ENCODE measurements at regions not wholly inside any gene's neighbourhood (a gene's known extent, or its start where the extent isn't known, plus 50 kb on each side); places are given as distances from the start of the nearest gene placed in this dataset.

DNA sequence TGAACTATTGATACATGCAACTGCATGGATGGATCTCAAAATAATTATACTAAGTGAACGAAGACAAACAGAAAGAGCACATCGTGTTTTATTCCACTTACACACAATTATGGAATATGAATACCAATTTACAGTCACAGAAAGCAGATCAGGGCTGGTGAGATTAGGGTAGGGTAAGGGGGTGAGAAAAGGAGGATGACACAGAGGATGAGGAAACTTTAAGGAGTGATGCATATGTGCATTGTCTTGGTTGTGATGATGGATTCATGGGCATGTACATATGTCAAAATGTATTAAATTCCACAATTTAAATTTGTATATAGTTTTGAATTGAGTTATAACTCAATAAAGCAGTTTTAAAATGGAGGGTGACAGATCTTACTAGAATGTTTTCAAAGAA lies 548.9 kb downstream of the PYDC2 start:
- TF ChIP-seq POLR2A (IDR thresholded peaks at IDR 0.05): no peak
- TF ChIP-seq, protein P1, sequence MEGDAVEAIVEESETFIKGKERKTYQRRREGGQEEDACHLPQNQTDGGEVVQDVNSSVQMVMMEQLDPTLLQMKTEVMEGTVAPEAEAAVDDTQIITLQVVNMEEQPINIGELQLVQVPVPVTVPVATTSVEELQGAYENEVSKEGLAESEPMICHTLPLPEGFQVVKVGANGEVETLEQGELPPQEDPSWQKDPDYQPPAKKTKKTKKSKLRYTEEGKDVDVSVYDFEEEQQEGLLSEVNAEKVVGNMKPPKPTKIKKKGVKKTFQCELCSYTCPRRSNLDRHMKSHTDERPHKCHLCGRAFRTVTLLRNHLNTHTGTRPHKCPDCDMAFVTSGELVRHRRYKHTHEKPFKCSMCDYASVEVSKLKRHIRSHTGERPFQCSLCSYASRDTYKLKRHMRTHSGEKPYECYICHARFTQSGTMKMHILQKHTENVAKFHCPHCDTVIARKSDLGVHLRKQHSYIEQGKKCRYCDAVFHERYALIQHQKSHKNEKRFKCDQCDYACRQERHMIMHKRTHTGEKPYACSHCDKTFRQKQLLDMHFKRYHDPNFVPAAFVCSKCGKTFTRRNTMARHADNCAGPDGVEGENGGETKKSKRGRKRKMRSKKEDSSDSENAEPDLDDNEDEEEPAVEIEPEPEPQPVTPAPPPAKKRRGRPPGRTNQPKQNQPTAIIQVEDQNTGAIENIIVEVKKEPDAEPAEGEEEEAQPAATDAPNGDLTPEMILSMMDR (IDR thresholded peaks at IDR 0.05): no peak
